Gastrocnemius medialis (tissue), 4 donors: ENCODE measurements at regions not wholly inside any gene's neighbourhood (a gene's known extent, or its start where the extent isn't known, plus 50 kb on each side); places are given as distances from the start of the nearest gene placed in this dataset.
"Not testable (repeated sequence)": the region's sequence is repeated elsewhere in the genome, so short reads cannot be mapped to it uniquely, and the experiment has no call there.

ENCODE experiments used
- CTCF ChIP-seq, 5 experiments: fragments of 450-650 bp in 3 of 5; fragments of 200-600 bp in 2 of 5; sonication (generic) in 2 of 5; IDR thresholded peaks in 4 of 5; conservative IDR thresholded peaks in 1 of 5; 1 replicate in 4 of 5; 2 replicates in 1 of 5; pipeline ENCODE4 v1.5.1; 2016 to 2019; ENCODE audit warnings: antibody characterized with exemption in 5 of 5, mild to moderate bottlenecking in 3 of 5, moderate library complexity in 3 of 5
- POLR2A ChIP-seq, 2 donors: fragments of 450-650 bp; IDR thresholded peaks; one replicate each; pipeline ENCODE4 v1.6.1; 2017; ENCODE audit warnings: antibody characterized with exemption in 2 of 2, mild to moderate bottlenecking in 2 of 2, moderate library complexity in 2 of 2

- not testable (repeated sequence) for TF ChIP-seq POLR2A (IDR thresholded peaks at IDR 0.05); CTCF (IDR thresholded peaks at IDR 0.05 in 4 of 5, conservative IDR thresholded peaks at IDR 0.05 in 1 of 5)
Observed at GRCh38 chr5:60420773-60421172, 279.2 kb downstream of the DEPDC1B start.
